ENCODE measurements at regions not wholly inside any gene's neighbourhood (a gene's known extent, or its start where the extent isn't known, plus 50 kb on each side); places are given as distances from the start of the nearest gene placed in this dataset.

DNA sequence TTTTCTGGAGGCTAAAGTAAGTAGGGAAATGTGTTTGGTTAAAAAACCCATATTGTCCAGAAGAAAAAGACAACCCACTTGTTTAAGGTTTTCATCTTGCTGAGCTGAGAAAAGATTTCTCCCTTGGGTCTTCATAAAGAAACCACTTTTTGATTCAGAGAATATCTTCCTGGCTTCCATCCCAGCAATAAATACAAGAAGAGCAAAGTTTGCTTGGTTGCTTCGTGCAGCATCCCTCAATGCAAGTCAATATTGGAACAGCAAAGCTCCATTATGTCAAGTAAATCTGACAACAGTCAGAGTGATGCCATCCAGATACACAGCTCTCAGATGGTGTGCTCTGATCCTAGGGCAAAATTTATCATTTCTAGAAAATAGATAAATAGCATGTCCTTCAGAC, 118.9 kb upstream of the PIRT start:
- Histone ChIP-seq H3K27me3 (ENCODE audit: control insufficient read depth, insufficient read depth, low read length) (no peaks in the 10 kb centered on the region), H3K36me3 (ENCODE audit: control insufficient read depth, insufficient read depth, low read length) (no peaks in the 10 kb centered on the region), H3K4me1 (ENCODE audit: control insufficient read depth, insufficient read depth, low read length, poor library complexity, severe bottlenecking) (no peaks in the 10 kb centered on the region), H3K4me3 (ENCODE audit: low read depth, low read length) (no peak overlapping the region), H3K9me3 (ENCODE audit: control insufficient read depth in 2 of 2, low read length in 2 of 2) (no peaks in the 10 kb centered on the region), H3K27ac (ENCODE audit: insufficient read depth, low read length, poor library complexity, severe bottlenecking) (no peak overlapping the region)
- DNase-seq (no peak), ATAC-seq (ENCODE audit: low read depth in 2 of 2) (no peak)
- Mint-ChIP-seq H3K36me3 (no peaks in the 10 kb centered on the region), H3K9me3 (peaks cover 0 to 4% (median 3%) of the 10 kb centered on the region in 7 donors), H3K4me1 (no peaks in the 10 kb centered on the region), H3K4me3 (no peak overlapping the region), H3K27me3 (no peaks in the 10 kb centered on the region), H3K27ac (no peak overlapping the region)

DNA sequence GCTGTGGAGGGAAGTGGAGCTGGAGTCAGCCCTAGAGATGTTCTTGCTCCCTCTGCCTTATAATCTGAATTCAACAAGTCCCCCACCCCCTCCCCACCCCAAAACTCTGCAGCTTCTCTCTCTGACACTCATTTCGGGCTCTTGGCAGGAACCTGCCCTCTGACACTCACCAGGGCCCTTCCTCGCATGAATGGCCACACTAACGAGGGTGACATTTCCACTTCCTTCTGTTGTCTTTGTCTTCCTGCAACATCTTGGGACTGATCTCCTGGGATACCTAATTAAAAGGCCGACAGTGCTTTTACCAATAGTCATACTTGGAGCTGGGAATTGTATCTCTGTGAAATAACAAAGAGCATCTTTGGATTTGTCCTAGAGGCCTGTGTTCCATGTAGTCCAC, 106.9 kb upstream of the PIRT start:
- H3K9me3 ChIP-seq (ENCODE audit: control insufficient read depth in 2 of 2, low read length in 2 of 2) = no peaks in the 10 kb centered on the region
- no peak overlapping the region for H3K4me3 Mint-ChIP-seq
- H3K36me3 ChIP-seq (ENCODE audit: control insufficient read depth, insufficient read depth, low read length) = no peaks in the 10 kb centered on the region
- H3K9me3 Mint-ChIP-seq = peaks cover 0 to 5% (median 0%) of the 10 kb centered on the region in 7 donors
- H3K4me3 ChIP-seq (ENCODE audit: low read depth, low read length) = no peak overlapping the region
- no peaks in the 10 kb centered on the region for H3K4me1 Mint-ChIP-seq
- H3K27ac ChIP-seq (ENCODE audit: insufficient read depth, low read length, poor library complexity, severe bottlenecking) = no peak overlapping the region
- no peaks in the 10 kb centered on the region for H3K27me3 Mint-ChIP-seq
- ATAC-seq (ENCODE audit: low read depth in 2 of 2) (no peak), DNase-seq (no peak)
- no peaks in the 10 kb centered on the region for H3K4me1 ChIP-seq (ENCODE audit: control insufficient read depth, insufficient read depth, low read length, poor library complexity, severe bottlenecking)
- no peaks in the 10 kb centered on the region for H3K36me3 Mint-ChIP-seq
- no peak overlapping the region for H3K27ac Mint-ChIP-seq
- no peaks in the 10 kb centered on the region for H3K27me3 ChIP-seq (ENCODE audit: control insufficient read depth, insufficient read depth, low read length)

DNA sequence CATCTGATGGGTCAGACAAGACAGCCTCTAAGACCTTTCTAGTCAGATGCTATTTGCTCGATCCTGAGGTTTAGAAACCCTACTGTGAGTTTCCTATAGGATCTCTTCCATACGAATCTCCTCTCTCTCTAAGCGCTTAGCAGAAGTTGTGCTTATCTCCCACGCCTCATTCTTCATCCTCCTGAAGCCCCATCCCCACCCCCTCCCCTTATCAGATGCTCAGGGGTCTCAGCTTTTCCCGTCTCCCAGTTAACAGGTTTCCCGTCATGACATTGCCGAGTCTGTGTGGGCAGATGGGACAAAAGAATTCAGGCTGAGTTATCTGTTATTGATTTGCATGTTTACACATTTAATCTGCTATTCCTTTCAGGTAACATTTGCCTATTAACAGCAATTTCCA, 99.0 kb upstream of the PIRT start:
- Mint-ChIP-seq H3K4me1 (no peaks in the 10 kb centered on the region), H3K27ac (no peak overlapping the region), H3K27me3 (no peaks in the 10 kb centered on the region), H3K9me3 (peaks cover 0 to 6% (median 2%) of the 10 kb centered on the region in 7 donors), H3K36me3 (no peaks in the 10 kb centered on the region), H3K4me3 (no peak overlapping the region)
- ATAC-seq (ENCODE audit: low read depth in 2 of 2) (no peak), DNase-seq (no peak)
- Histone ChIP-seq H3K27me3 (ENCODE audit: control insufficient read depth, insufficient read depth, low read length) (no peaks in the 10 kb centered on the region), H3K27ac (ENCODE audit: insufficient read depth, low read length, poor library complexity, severe bottlenecking) (no peak overlapping the region), H3K9me3 (ENCODE audit: control insufficient read depth in 2 of 2, low read length in 2 of 2) (no peaks in the 10 kb centered on the region), H3K36me3 (ENCODE audit: control insufficient read depth, insufficient read depth, low read length) (no peaks in the 10 kb centered on the region), H3K4me3 (ENCODE audit: low read depth, low read length) (no peak overlapping the region), H3K4me1 (ENCODE audit: control insufficient read depth, insufficient read depth, low read length, poor library complexity, severe bottlenecking) (no peaks in the 10 kb centered on the region)

DNA sequence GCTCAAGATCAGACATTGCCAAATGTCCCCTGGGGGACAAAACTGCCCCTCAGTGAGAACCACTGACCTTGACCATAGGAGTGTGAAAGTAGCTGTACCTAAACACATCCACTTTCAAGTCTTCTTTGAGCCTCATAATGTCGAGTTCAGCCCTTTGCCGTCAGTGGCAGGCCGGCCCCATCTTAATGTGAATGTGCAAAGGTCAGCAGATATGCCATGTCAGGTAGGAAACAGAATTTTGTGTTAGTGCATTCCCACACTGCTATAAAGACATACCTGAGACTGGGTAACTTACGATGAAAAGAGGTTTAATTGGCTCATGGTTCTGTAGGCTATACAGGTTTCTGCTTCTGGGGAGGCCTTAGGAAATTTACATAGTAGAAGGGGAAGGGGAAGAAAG, 95.1 kb upstream of the PIRT start:
- Mint-ChIP-seq H3K9me3 (peaks cover 0 to 6% (median 3%) of the 10 kb centered on the region in 7 donors), H3K4me1 (peaks cover 0 to 2% (median 0%) of the 10 kb centered on the region in 4 donors), H3K27me3 (peaks cover 1% of the 10 kb centered on the region), H3K4me3 (no peak overlapping the region), H3K27ac (no peak overlapping the region), H3K36me3 (no peaks in the 10 kb centered on the region)
- H3K4me3 ChIP-seq (ENCODE audit: low read depth, low read length) = no peak overlapping the region
- no peaks in the 10 kb centered on the region for H3K9me3 ChIP-seq (ENCODE audit: control insufficient read depth in 2 of 2, low read length in 2 of 2)
- no peak for ATAC-seq (ENCODE audit: low read depth in 2 of 2)
- H3K4me1 ChIP-seq (ENCODE audit: control insufficient read depth, insufficient read depth, low read length, poor library complexity, severe bottlenecking) = no peaks in the 10 kb centered on the region
- H3K27me3 ChIP-seq (ENCODE audit: control insufficient read depth, insufficient read depth, low read length) = no peaks in the 10 kb centered on the region
- no peaks in the 10 kb centered on the region for H3K36me3 ChIP-seq (ENCODE audit: control insufficient read depth, insufficient read depth, low read length)
- no peak overlapping the region for H3K27ac ChIP-seq (ENCODE audit: insufficient read depth, low read length, poor library complexity, severe bottlenecking)
- DNase-seq = no peak

DNA sequence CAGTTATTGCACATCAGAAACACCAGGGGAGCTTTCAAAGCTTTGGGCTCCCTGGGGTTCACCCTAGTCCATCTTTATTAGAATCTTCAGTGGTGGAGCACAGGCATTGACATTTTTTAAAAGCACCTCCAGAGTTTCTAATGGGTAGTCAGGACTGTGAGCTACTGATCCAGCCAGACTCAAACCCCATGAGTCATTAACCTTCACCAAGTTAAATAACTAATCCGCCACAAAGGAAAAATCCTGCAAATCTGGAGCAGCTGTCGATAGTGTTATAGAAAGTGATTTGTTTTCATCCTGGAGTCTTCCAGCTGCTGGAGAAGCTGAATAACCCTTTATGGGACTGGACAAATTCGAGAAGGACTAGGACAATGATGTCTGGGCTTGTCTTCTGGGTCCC, 93.2 kb upstream of the PIRT start:
- Histone ChIP-seq H3K27me3 (ENCODE audit: control insufficient read depth, insufficient read depth, low read length) (no peaks in the 10 kb centered on the region), H3K36me3 (ENCODE audit: control insufficient read depth, insufficient read depth, low read length) (no peaks in the 10 kb centered on the region), H3K9me3 (ENCODE audit: control insufficient read depth in 2 of 2, low read length in 2 of 2) (no peaks in the 10 kb centered on the region), H3K27ac (ENCODE audit: insufficient read depth, low read length, poor library complexity, severe bottlenecking) (no peak overlapping the region), H3K4me3 (ENCODE audit: low read depth, low read length) (no peak overlapping the region), H3K4me1 (ENCODE audit: control insufficient read depth, insufficient read depth, low read length, poor library complexity, severe bottlenecking) (no peaks in the 10 kb centered on the region)
- no peak overlapping the region for H3K27ac Mint-ChIP-seq
- ATAC-seq (ENCODE audit: low read depth in 2 of 2) (no peak), DNase-seq (no peak)
- no peaks in the 10 kb centered on the region for H3K36me3 Mint-ChIP-seq
- H3K9me3 Mint-ChIP-seq = peaks cover 0 to 9% (median 2%) of the 10 kb centered on the region in 7 donors
- peaks cover 4% of the 10 kb centered on the region for H3K27me3 Mint-ChIP-seq
- H3K4me3 Mint-ChIP-seq = no peak overlapping the region
- H3K4me1 Mint-ChIP-seq = peaks cover 0 to 6% (median 0%) of the 10 kb centered on the region in 4 donors

DNA sequence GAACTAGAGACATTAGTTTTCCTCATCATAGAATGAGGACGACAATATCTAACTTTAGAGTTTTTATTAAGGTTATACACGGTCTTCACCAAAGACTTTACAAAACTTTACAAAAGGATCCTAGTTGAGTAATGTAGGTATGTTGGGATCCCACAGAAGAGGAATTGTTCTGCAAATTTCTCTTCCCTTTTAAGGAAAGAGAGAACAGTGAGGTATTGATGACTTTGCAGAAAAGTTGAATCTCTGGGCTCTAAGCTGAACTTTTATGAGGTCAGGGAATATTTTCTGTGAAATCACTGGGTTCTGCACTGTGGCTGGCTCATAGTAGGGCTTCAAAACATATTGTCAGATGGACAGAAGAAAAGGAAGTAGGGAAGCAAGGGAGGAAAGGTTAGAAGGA, 89.8 kb upstream of the PIRT start:
- Mint-ChIP-seq H3K27ac (no peak overlapping the region), H3K4me3 (no peak overlapping the region), H3K9me3 (peaks cover 0 to 10% (median 0%) of the 10 kb centered on the region in 7 donors), H3K27me3 (peaks cover 15% of the 10 kb centered on the region), H3K36me3 (no peaks in the 10 kb centered on the region), H3K4me1 (peaks cover 0 to 6% (median 0%) of the 10 kb centered on the region in 4 donors)
- H3K4me1 ChIP-seq (ENCODE audit: control insufficient read depth, insufficient read depth, low read length, poor library complexity, severe bottlenecking) = no peaks in the 10 kb centered on the region
- H3K36me3 ChIP-seq (ENCODE audit: control insufficient read depth, insufficient read depth, low read length) = no peaks in the 10 kb centered on the region
- DNase-seq = no peak
- no peak overlapping the region for H3K27ac ChIP-seq (ENCODE audit: insufficient read depth, low read length, poor library complexity, severe bottlenecking)
- no peaks in the 10 kb centered on the region for H3K27me3 ChIP-seq (ENCODE audit: control insufficient read depth, insufficient read depth, low read length)
- H3K9me3 ChIP-seq (ENCODE audit: control insufficient read depth in 2 of 2, low read length in 2 of 2) = no peaks in the 10 kb centered on the region
- ATAC-seq (ENCODE audit: low read depth in 2 of 2) = no peak
- H3K4me3 ChIP-seq (ENCODE audit: low read depth, low read length) = no peak overlapping the region

DNA sequence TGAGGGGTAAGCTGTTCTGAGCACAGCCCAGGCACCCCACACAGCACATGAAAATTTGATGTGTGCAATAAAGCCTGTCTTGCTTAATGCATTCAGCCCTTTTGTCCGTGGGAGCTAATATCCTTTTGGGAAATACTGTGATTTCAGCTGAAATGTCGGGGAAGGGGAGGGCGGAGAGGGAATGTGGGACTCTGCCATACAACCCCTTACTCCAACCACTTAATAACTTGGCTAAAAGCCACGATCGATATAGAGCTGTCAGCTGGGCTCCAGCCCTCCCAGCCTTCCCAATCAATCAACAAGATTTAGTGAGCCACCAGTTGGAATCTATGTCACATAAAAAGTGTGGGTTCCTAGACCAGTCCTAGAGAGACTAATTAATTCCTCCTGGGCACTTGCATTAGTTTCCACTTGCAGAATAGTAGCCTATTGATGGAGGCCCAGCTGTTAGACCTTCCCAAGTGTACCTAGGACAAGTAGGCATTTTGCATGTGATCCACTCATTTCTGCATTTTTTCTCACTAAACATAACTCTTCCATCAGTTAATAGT, 82.7 kb upstream of the PIRT start:
- no peaks in the 10 kb centered on the region for H3K4me1 Mint-ChIP-seq
- peaks cover 0 to 4% (median 0%) of the 10 kb centered on the region in 7 donors for H3K9me3 Mint-ChIP-seq

DNA sequence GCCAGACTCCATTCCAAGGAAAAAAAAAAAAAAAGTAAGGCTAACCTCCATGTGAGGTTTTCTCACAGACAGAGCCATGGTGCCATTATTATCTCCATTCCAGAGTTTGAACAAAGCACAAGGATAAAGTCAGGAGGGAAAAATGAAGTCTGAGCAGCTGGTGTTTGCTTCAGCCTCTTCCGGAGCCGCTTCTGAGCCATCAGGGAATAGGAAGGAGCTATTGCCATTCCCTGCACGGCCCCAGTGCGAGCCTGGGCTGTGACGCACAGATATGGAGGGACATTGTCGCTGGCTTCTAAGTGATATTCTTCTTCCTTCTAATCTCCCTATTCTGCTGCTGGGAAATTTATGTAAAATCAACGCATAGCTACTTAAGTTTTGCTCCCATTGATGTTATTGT, 69.5 kb upstream of the PIRT start:
- Mint-ChIP-seq H3K4me1 (no peaks in the 10 kb centered on the region), H3K9me3 (peaks cover 0 to 8% (median 0%) of the 10 kb centered on the region in 7 donors), H3K36me3 (no peaks in the 10 kb centered on the region), H3K4me3 (no peak overlapping the region), H3K27me3 (no peaks in the 10 kb centered on the region), H3K27ac (no peak overlapping the region)
- no peak for DNase-seq
- Histone ChIP-seq H3K4me1 (ENCODE audit: control insufficient read depth, insufficient read depth, low read length, poor library complexity, severe bottlenecking) (no peaks in the 10 kb centered on the region), H3K27me3 (ENCODE audit: control insufficient read depth, insufficient read depth, low read length) (no peaks in the 10 kb centered on the region), H3K27ac (ENCODE audit: insufficient read depth, low read length, poor library complexity, severe bottlenecking) (no peak overlapping the region), H3K4me3 (ENCODE audit: low read depth, low read length) (no peak overlapping the region), H3K9me3 (ENCODE audit: control insufficient read depth in 2 of 2, low read length in 2 of 2) (no peaks in the 10 kb centered on the region), H3K36me3 (ENCODE audit: control insufficient read depth, insufficient read depth, low read length) (no peaks in the 10 kb centered on the region)
- ATAC-seq (ENCODE audit: low read depth in 2 of 2) = no peak

More for the DNA sequence above, 82.7 kb upstream of the PIRT start:
- H3K9me3 ChIP-seq (ENCODE audit: control insufficient read depth in 2 of 2, low read length in 2 of 2) = no peaks in the 10 kb centered on the region
- no peaks in the 10 kb centered on the region for H3K4me1 ChIP-seq (ENCODE audit: control insufficient read depth, insufficient read depth, low read length, poor library complexity, severe bottlenecking)
- H3K27ac ChIP-seq (ENCODE audit: insufficient read depth, low read length, poor library complexity, severe bottlenecking) = no peak overlapping the region
- H3K27ac Mint-ChIP-seq = peak overlapping the region in 1 of 3 donors; percentile 7
- H3K27me3 Mint-ChIP-seq = peaks cover 9% of the 10 kb centered on the region
- no peaks in the 10 kb centered on the region for H3K27me3 ChIP-seq (ENCODE audit: control insufficient read depth, insufficient read depth, low read length)
- H3K36me3 ChIP-seq (ENCODE audit: control insufficient read depth, insufficient read depth, low read length) = no peaks in the 10 kb centered on the region
- no peaks in the 10 kb centered on the region for H3K36me3 Mint-ChIP-seq
- DNase-seq (no peak), ATAC-seq (ENCODE audit: low read depth in 2 of 2) (no peak)
- H3K4me3 Mint-ChIP-seq = no peak overlapping the region
- no peak overlapping the region for H3K4me3 ChIP-seq (ENCODE audit: low read depth, low read length)
